ENCODE measurements at regions not wholly inside any gene's neighbourhood (a gene's known extent, or its start where the extent isn't known, plus 50 kb on each side); places are given as distances from the start of the nearest gene placed in this dataset.

- no peak for TF ChIP-seq PPARA (CRISPR knock-in tag; IDR thresholded peaks at IDR 0.05; ENCODE audit: borderline replicate concordance)
- no peak for TF ChIP-seq ZNF565 (CRISPR knock-in tag; conservative IDR thresholded peaks at IDR 0.05; ENCODE audit: low read depth)
- TF ChIP-seq TOX (CRISPR knock-in tag; IDR thresholded peaks at IDR 0.05; ENCODE audit: borderline replicate concordance) = no peak
- no peak for TF ChIP-seq ISL1 (CRISPR knock-in tag; IDR thresholded peaks at IDR 0.05)
- TF ChIP-seq OSR1 (CRISPR knock-in tag; IDR thresholded peaks at IDR 0.05) = no peak
- no peak for TF ChIP-seq CSDC2 (CRISPR knock-in tag; IDR thresholded peaks at IDR 0.05)
- no peak for TF ChIP-seq TSHZ2 (CRISPR knock-in tag; IDR thresholded peaks at IDR 0.05)
- no peak for TF ChIP-seq ZC3H10 (CRISPR knock-in tag; IDR thresholded peaks at IDR 0.05)
- no peak for ATAC-seq
Measured at GRCh38 chr18:34131006-34131405, 93.7 kb downstream of the NOL4 start.

GRCh38 chr18:34128436-34128835 lies 96.3 kb downstream of the NOL4 start:
- TF ChIP-seq RARB (CRISPR knock-in tag; IDR thresholded peaks at IDR 0.05) = no peak
- TF ChIP-seq CREB5 (CRISPR knock-in tag; IDR thresholded peaks at IDR 0.05; ENCODE audit: low read depth) = 0 out of 2 replicates have a peak, but pooled peaks have one; percentile 14
- peak; percentile 84 for TF ChIP-seq ISL1 (CRISPR knock-in tag; IDR thresholded peaks at IDR 0.05)
- no peak for ATAC-seq

GRCh38 chr18:34126121-34126520 lies 98.6 kb downstream of the NOL4 start:
- no peak for TF ChIP-seq ZFP30 (CRISPR knock-in tag; IDR thresholded peaks at IDR 0.05)
- no peak for TF ChIP-seq BACH2 (CRISPR knock-in tag; IDR thresholded peaks at IDR 0.05; ENCODE audit: borderline replicate concordance)
- TF ChIP-seq CREB5 (CRISPR knock-in tag; IDR thresholded peaks at IDR 0.05; ENCODE audit: low read depth) = no peak
- TF ChIP-seq TSHZ2 (CRISPR knock-in tag; IDR thresholded peaks at IDR 0.05) = no peak
- no peak for TF ChIP-seq CSDC2 (CRISPR knock-in tag; IDR thresholded peaks at IDR 0.05)
- TF ChIP-seq GLIS3 (CRISPR knock-in tag; IDR thresholded peaks at IDR 0.05) = no peak
- TF ChIP-seq TOX (CRISPR knock-in tag; IDR thresholded peaks at IDR 0.05; ENCODE audit: borderline replicate concordance) = no peak
- ATAC-seq = no peak

- peak; percentile 85 for ATAC-seq
- TF ChIP-seq ESRRG (CRISPR knock-in tag; IDR thresholded peaks at IDR 0.05) (no peak), ZNF70 (CRISPR knock-in tag; IDR thresholded peaks at IDR 0.05) (no peak), CSRNP3 (CRISPR knock-in tag; IDR thresholded peaks at IDR 0.05) (no peak), BACH2 (CRISPR knock-in tag; IDR thresholded peaks at IDR 0.05; ENCODE audit: borderline replicate concordance) (no peak), RARB (CRISPR knock-in tag; IDR thresholded peaks at IDR 0.05) (no peak), ARNTL (CRISPR knock-in tag; IDR thresholded peaks at IDR 0.05; ENCODE audit: borderline replicate concordance, low read depth) (no peak), PPARA (CRISPR knock-in tag; IDR thresholded peaks at IDR 0.05; ENCODE audit: borderline replicate concordance) (no peak), TSHZ2 (CRISPR knock-in tag; IDR thresholded peaks at IDR 0.05) (no peak), ZC3H10 (CRISPR knock-in tag; IDR thresholded peaks at IDR 0.05) (no peak), CSDC2 (CRISPR knock-in tag; IDR thresholded peaks at IDR 0.05) (no peak), SNAI2 (CRISPR knock-in tag; IDR thresholded peaks at IDR 0.05) (no peak), TCF4 (CRISPR knock-in tag; IDR thresholded peaks at IDR 0.05; ENCODE audit: borderline replicate concordance) (no peak), OSR1 (CRISPR knock-in tag; IDR thresholded peaks at IDR 0.05) (no peak)
Measured at GRCh38 chr18:34122724-34123334, 101.9 kb downstream of the NOL4 start.

All from SK-N-SH treated with all-trans-retinoic acid at 6 μM for 48 hours (cell line).